ENCODE measurements at regions not wholly inside any gene's neighbourhood (a gene's known extent, or its start where the extent isn't known, plus 50 kb on each side); places are given as distances from the start of the nearest gene placed in this dataset.

DNA sequence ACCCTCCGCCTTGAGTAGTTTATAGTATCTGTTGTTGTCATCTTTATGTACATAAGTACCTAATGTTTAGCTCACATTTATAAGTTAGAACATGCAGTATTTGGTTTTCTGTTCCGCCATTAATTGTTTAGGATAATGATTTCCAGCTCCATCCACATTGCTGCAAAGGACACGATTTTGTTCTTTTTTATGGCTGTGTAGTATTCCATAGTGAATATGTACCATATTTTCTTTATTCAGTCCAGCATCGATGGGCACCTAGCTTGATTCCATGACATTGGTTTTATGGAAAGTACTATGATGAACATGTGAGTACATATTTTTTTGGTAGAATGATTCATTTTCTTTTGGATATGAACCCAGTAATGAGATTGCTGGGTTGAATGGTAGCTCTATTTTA, 174.4 kb upstream of the SPRY2 start:
- TF ChIP-seq, protein P1, sequence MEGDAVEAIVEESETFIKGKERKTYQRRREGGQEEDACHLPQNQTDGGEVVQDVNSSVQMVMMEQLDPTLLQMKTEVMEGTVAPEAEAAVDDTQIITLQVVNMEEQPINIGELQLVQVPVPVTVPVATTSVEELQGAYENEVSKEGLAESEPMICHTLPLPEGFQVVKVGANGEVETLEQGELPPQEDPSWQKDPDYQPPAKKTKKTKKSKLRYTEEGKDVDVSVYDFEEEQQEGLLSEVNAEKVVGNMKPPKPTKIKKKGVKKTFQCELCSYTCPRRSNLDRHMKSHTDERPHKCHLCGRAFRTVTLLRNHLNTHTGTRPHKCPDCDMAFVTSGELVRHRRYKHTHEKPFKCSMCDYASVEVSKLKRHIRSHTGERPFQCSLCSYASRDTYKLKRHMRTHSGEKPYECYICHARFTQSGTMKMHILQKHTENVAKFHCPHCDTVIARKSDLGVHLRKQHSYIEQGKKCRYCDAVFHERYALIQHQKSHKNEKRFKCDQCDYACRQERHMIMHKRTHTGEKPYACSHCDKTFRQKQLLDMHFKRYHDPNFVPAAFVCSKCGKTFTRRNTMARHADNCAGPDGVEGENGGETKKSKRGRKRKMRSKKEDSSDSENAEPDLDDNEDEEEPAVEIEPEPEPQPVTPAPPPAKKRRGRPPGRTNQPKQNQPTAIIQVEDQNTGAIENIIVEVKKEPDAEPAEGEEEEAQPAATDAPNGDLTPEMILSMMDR (IDR thresholded peaks at IDR 0.05), result no peak
- TF ChIP-seq POLR2A (IDR thresholded peaks at IDR 0.05), result no peak
